HEK293 (cell line): ENCODE measurements at regions not wholly inside any gene's neighbourhood (a gene's known extent, or its start where the extent isn't known, plus 50 kb on each side); places are given as distances from the start of the nearest gene placed in this dataset.

Experiments
- CTCF ChIA-PET: fragments of 350-600 bp; formaldehyde crosslinking; extraction: SDS; loops from one replicate; lab custom pipeline; 2021; ENCODE audit warnings: antibody characterized with exemption; lab: Yijun Ruan, JAX
- POLR2A ChIA-PET: fragments of 300-600 bp; formaldehyde crosslinking; extraction: SDS; loops from one replicate; lab custom pipeline; 2020; ENCODE audit warnings: antibody characterized with exemption, inconsistent platforms; lab: Yijun Ruan, JAX
- H3K27ac ChIP-seq: fragments of 200-500 bp; sonication (Bioruptor generic); 2 replicates; pipeline ENCODE4 v1.5.1; 2014; ENCODE audit warnings: low read depth, low read length, control low read depth, inconsistent platforms; ENCODE audit errors: extremely low read depth
- H3K36me3 ChIP-seq, 2 experiments: fragments of 200-500 bp in 1 of 2; sonication (Bioruptor generic) in 1 of 2; 1 replicate in 1 of 2; 2 replicates in 1 of 2; pipeline ENCODE4 v1.5.1; 2014 to 2017; ENCODE audit warnings: inconsistent platforms in 2 of 2, low read length in 2 of 2; ENCODE audit not compliant: control insufficient read depth in 2 of 2, insufficient read depth in 1 of 2
- H3K4me1 ChIP-seq: fragments of 200-500 bp; sonication (Bioruptor generic); 2 replicates; pipeline ENCODE4 v1.5.1; 2014; ENCODE audit warnings: mild to moderate bottlenecking, low read length, inconsistent platforms; ENCODE audit not compliant: control insufficient read depth, insufficient read depth
- H3K4me3 ChIP-seq: 2 replicates; pipeline ENCODE4 v1.5.1; 2011; ENCODE audit warnings: low read depth, mild to moderate bottlenecking, control low read depth, low read length, moderate library complexity
- H3K9me3 ChIP-seq: fragments of 200-500 bp; sonication (Bioruptor generic); 2 replicates; pipeline ENCODE4 v1.5.1; 2014; ENCODE audit warnings: low read depth, low read length, inconsistent platforms; ENCODE audit not compliant: control insufficient read depth, insufficient read depth
- BCL11B ChIP-seq: fragments of 450-650 bp; formaldehyde crosslinking; IDR thresholded peaks from 2 replicates; pipeline ENCODE4 v1.5.1; 2016; ENCODE audit warnings: low read depth, missing biosample characterization, missing genetic modification characterization
- GLIS1 ChIP-seq: fragments of 450-650 bp; formaldehyde crosslinking; IDR thresholded peaks from 2 replicates; pipeline ENCODE4 v1.5.1; 2016; ENCODE audit warnings: missing biosample characterization, missing genetic modification characterization
- KLF17 ChIP-seq: fragments of 450-650 bp; formaldehyde crosslinking; IDR thresholded peaks from 2 replicates; pipeline ENCODE4 v1.5.1; 2016; ENCODE audit warnings: missing biosample characterization, missing genetic modification characterization
- PRDM1 ChIP-seq: fragments of 450-650 bp; formaldehyde crosslinking; IDR thresholded peaks from 2 replicates; pipeline ENCODE4; 2016; ENCODE audit warnings: missing biosample characterization, missing genetic modification characterization
- SETDB1 ChIP-seq: IDR thresholded peaks from one replicate; pipeline ENCODE4 v1.6.1; 2017; ENCODE audit warnings: mild to moderate bottlenecking, low read length, moderate library complexity, mixed read lengths; ENCODE audit not compliant: insufficient read length
- YY1 ChIP-seq: fragments of 450-650 bp; formaldehyde crosslinking; IDR thresholded peaks from 2 replicates; pipeline ENCODE4 v1.5.1; 2018; ENCODE audit warnings: missing biosample characterization, missing genetic modification characterization
- ZNF112 ChIP-seq: fragments of 450-650 bp; formaldehyde crosslinking; IDR thresholded peaks from 2 replicates; pipeline ENCODE4 v1.5.0; 2017; ENCODE audit warnings: missing biosample characterization, missing genetic modification characterization
- ZNF140 ChIP-seq: fragments of 450-650 bp; formaldehyde crosslinking; IDR thresholded peaks from 2 replicates; pipeline ENCODE4 v1.5.1; 2016; ENCODE audit warnings: missing biosample characterization, missing genetic modification characterization
- ZNF23 ChIP-seq: fragments of 450-650 bp; formaldehyde crosslinking; IDR thresholded peaks from 2 replicates; pipeline ENCODE4 v1.5.1; 2016; ENCODE audit warnings: missing biosample characterization, missing genetic modification characterization, borderline replicate concordance
- ZNF24 ChIP-seq: fragments of 450-650 bp; formaldehyde crosslinking; IDR thresholded peaks from 2 replicates; pipeline ENCODE4 v1.5.1; 2016; ENCODE audit warnings: missing biosample characterization, missing genetic modification characterization
- ZNF404 ChIP-seq: fragments of 450-650 bp; formaldehyde crosslinking; IDR thresholded peaks from 2 replicates; pipeline ENCODE4 v1.5.1; 2017; ENCODE audit warnings: missing biosample characterization, missing genetic modification characterization
- ZNF426 ChIP-seq: fragments of 450-650 bp; formaldehyde crosslinking; IDR thresholded peaks from 2 replicates; pipeline ENCODE4 v1.5.1; 2017; ENCODE audit warnings: missing biosample characterization, missing genetic modification characterization, mild to moderate bottlenecking, inconsistent platforms, moderate library complexity
- ZNF473 ChIP-seq: fragments of 450-650 bp; formaldehyde crosslinking; IDR thresholded peaks from 2 replicates; pipeline ENCODE4 v1.5.1; 2017; ENCODE audit warnings: missing biosample characterization, missing genetic modification characterization
- ZNF501 ChIP-seq: fragments of 450-650 bp; formaldehyde crosslinking; IDR thresholded peaks from 2 replicates; pipeline ENCODE4 v1.5.1; 2016; ENCODE audit warnings: missing biosample characterization, missing genetic modification characterization
- ZNF513 ChIP-seq: fragments of 450-650 bp; IDR thresholded peaks from 2 replicates; pipeline ENCODE4 v1.5.1; 2018; ENCODE audit warnings: missing biosample characterization, missing genetic modification characterization
- ZNF514 ChIP-seq: fragments of 450-650 bp; formaldehyde crosslinking; IDR thresholded peaks from 2 replicates; pipeline ENCODE4 v1.5.1; 2016; ENCODE audit warnings: missing biosample characterization, missing genetic modification characterization
- ZNF530 ChIP-seq: fragments of 450-650 bp; formaldehyde crosslinking; IDR thresholded peaks from 2 replicates; pipeline ENCODE4 v1.5.1; 2016; ENCODE audit warnings: low read depth, missing biosample characterization, missing genetic modification characterization
- ZNF558 ChIP-seq: fragments of 450-650 bp; formaldehyde crosslinking; IDR thresholded peaks from 2 replicates; pipeline ENCODE4 v1.5.1; 2016; ENCODE audit warnings: missing biosample characterization, missing genetic modification characterization
- ZNF560 ChIP-seq: fragments of 450-650 bp; formaldehyde crosslinking; IDR thresholded peaks from 2 replicates; pipeline ENCODE4 v1.5.1; 2017; ENCODE audit warnings: missing biosample characterization, missing genetic modification characterization, borderline replicate concordance
- ZNF571 ChIP-seq: fragments of 450-650 bp; formaldehyde crosslinking; IDR thresholded peaks from 2 replicates; pipeline ENCODE4 v1.5.0; 2017; ENCODE audit warnings: missing biosample characterization, missing genetic modification characterization
- ZNF621 ChIP-seq: fragments of 450-650 bp; formaldehyde crosslinking; IDR thresholded peaks from 2 replicates; pipeline ENCODE4 v1.5.1; 2017; ENCODE audit warnings: missing biosample characterization, missing genetic modification characterization
- ZNF629 ChIP-seq: fragments of 450-650 bp; formaldehyde crosslinking; IDR thresholded peaks from 2 replicates; pipeline ENCODE4 v1.5.1; 2017; ENCODE audit warnings: missing biosample characterization, missing genetic modification characterization
- ZNF776 ChIP-seq: fragments of 450-650 bp; formaldehyde crosslinking; IDR thresholded peaks from 2 replicates; pipeline ENCODE4 v1.5.0; 2017; ENCODE audit warnings: missing biosample characterization, missing genetic modification characterization, borderline replicate concordance
- ZNF785 ChIP-seq: fragments of 450-650 bp; formaldehyde crosslinking; IDR thresholded peaks from 2 replicates; pipeline ENCODE4 v1.5.1; 2016; ENCODE audit warnings: missing biosample characterization, missing genetic modification characterization
- ZNF830 ChIP-seq: fragments of 450-650 bp; IDR thresholded peaks from 2 replicates; pipeline ENCODE4 v1.5.0; 2018; ENCODE audit warnings: missing biosample characterization, missing genetic modification characterization, low read depth, mild to moderate bottlenecking, moderate library complexity
- ZSCAN16 ChIP-seq: fragments of 450-650 bp; formaldehyde crosslinking; IDR thresholded peaks from 2 replicates; pipeline ENCODE4 v1.5.1; 2016; ENCODE audit warnings: missing biosample characterization, missing genetic modification characterization
- TF ChIP-seq, protein P1 (sequence below): fragments of 450-650 bp; formaldehyde crosslinking; IDR thresholded peaks from 2 replicates; pipeline ENCODE4 v1.5.1; 2017; ENCODE audit warnings: missing biosample characterization, missing genetic modification characterization
- TF ChIP-seq, protein P2 (sequence below): fragments of 450-650 bp; formaldehyde crosslinking; IDR thresholded peaks from 2 replicates; pipeline ENCODE4 v1.5.1; 2016; ENCODE audit warnings: missing biosample characterization, missing genetic modification characterization

GRCh38 chr12:130070126-130070611 is 92.1 kb upstream of the FZD10 start:
- Histone ChIP-seq H3K9me3 (no peaks in the 10 kb centered on the region), H3K27ac (no peak overlapping the region), H3K4me3 (no peak overlapping the region), H3K4me1 (no peaks in the 10 kb centered on the region), H3K36me3 (no peaks in the 10 kb centered on the region)
- ChIA-PET POLR2A (no interaction called here), CTCF (no interaction called here)
- TF ChIP-seq ZNF404, result no peak
- no peak for TF ChIP-seq ZNF514
- no peak for TF ChIP-seq ZNF140 (tag by site-specific recombination)
- TF ChIP-seq KLF17 (tag by site-specific recombination), result no peak
- TF ChIP-seq ZNF785 (tag by site-specific recombination), result no peak
- no peak for TF ChIP-seq ZNF513 (tag by site-specific recombination)
- TF ChIP-seq ZNF530 (tag by site-specific recombination), result no peak
- TF ChIP-seq ZNF501 (tag by site-specific recombination), result no peak
- TF ChIP-seq, protein P1, sequence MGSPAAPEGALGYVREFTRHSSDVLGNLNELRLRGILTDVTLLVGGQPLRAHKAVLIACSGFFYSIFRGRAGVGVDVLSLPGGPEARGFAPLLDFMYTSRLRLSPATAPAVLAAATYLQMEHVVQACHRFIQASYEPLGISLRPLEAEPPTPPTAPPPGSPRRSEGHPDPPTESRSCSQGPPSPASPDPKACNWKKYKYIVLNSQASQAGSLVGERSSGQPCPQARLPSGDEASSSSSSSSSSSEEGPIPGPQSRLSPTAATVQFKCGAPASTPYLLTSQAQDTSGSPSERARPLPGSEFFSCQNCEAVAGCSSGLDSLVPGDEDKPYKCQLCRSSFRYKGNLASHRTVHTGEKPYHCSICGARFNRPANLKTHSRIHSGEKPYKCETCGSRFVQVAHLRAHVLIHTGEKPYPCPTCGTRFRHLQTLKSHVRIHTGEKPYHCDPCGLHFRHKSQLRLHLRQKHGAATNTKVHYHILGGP, result no peak
- no peak for TF ChIP-seq YY1 (tag by site-specific recombination)
- no peak for TF ChIP-seq GLIS1 (tag by site-specific recombination)
- TF ChIP-seq SETDB1, result no peak
- no peak for TF ChIP-seq ZSCAN16 (tag by site-specific recombination)
- TF ChIP-seq ZNF830 (tag by site-specific recombination), result no peak
- TF ChIP-seq ZNF776 (tag by site-specific recombination), result no peak
- TF ChIP-seq ZNF23 (tag by site-specific recombination), result no peak
- no peak for TF ChIP-seq ZNF629

GRCh38 chr12:130073721-130074120 is 88.5 kb upstream of the FZD10 start:
- CTCF ChIA-PET, result no interaction called here
- H3K9me3 ChIP-seq, result no peaks in the 10 kb centered on the region
- TF ChIP-seq PRDM1 (tag by site-specific recombination) (no peak), ZNF473 (tag by site-specific recombination) (no peak), ZNF629 (no peak), BCL11B (no peak), ZNF24 (no peak), ZNF571 (tag by site-specific recombination) (no peak), ZNF426 (tag by site-specific recombination) (no peak), ZNF558 (tag by site-specific recombination) (no peak), ZNF112 (tag by site-specific recombination) (no peak), ZNF560 (tag by site-specific recombination) (no peak), ZNF621 (tag by site-specific recombination) (no peak)
- TF ChIP-seq, protein P2, sequence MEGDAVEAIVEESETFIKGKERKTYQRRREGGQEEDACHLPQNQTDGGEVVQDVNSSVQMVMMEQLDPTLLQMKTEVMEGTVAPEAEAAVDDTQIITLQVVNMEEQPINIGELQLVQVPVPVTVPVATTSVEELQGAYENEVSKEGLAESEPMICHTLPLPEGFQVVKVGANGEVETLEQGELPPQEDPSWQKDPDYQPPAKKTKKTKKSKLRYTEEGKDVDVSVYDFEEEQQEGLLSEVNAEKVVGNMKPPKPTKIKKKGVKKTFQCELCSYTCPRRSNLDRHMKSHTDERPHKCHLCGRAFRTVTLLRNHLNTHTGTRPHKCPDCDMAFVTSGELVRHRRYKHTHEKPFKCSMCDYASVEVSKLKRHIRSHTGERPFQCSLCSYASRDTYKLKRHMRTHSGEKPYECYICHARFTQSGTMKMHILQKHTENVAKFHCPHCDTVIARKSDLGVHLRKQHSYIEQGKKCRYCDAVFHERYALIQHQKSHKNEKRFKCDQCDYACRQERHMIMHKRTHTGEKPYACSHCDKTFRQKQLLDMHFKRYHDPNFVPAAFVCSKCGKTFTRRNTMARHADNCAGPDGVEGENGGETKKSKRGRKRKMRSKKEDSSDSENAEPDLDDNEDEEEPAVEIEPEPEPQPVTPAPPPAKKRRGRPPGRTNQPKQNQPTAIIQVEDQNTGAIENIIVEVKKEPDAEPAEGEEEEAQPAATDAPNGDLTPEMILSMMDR (tag by site-specific recombination), result no peak

More at GRCh38 chr12:130073721-130074120, 88.5 kb upstream of the FZD10 start:
- H3K27ac ChIP-seq, result no peak overlapping the region
- POLR2A ChIA-PET, result no interaction called here
- H3K4me3 ChIP-seq, result no peak overlapping the region
- H3K4me1 ChIP-seq, result no peaks in the 10 kb centered on the region
- H3K36me3 ChIP-seq, result no peaks in the 10 kb centered on the region
